ENCODE measurements at regions not wholly inside any gene's neighbourhood (a gene's known extent, or its start where the extent isn't known, plus 50 kb on each side); places are given as distances from the start of the nearest gene placed in this dataset.

DNA sequence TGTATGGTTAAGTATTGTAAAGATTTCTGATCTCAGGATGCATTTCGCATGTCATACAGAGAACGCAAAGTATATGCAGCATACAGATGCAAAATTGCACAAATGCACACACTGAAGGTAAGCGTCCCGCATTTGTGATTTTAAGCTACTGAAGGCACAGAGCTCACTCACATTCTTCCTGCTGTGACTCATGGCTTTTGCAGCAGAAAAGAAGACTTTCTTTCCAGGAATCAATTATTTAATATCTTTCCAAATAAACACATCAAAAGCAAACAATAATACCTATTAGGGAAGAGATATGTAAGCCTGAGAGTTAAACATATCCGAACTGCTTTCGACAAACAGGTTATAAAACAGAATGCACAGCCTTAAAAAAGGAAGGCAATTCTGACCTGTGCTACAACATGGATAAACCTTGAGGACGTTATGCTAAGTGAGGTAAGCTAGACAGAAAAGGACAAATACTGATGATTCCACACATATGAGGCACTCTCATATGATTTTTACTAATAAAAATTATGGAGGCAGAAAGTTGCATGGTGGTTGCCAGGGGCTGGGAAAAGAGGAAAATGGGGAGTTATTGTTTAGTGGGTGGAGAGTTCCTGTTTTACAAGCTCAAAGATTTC is 109.0 kb downstream of the TFAP2A start:
- DNase-seq (ENCODE audit: low read depth in 3 of 3) = no peak

DNA sequence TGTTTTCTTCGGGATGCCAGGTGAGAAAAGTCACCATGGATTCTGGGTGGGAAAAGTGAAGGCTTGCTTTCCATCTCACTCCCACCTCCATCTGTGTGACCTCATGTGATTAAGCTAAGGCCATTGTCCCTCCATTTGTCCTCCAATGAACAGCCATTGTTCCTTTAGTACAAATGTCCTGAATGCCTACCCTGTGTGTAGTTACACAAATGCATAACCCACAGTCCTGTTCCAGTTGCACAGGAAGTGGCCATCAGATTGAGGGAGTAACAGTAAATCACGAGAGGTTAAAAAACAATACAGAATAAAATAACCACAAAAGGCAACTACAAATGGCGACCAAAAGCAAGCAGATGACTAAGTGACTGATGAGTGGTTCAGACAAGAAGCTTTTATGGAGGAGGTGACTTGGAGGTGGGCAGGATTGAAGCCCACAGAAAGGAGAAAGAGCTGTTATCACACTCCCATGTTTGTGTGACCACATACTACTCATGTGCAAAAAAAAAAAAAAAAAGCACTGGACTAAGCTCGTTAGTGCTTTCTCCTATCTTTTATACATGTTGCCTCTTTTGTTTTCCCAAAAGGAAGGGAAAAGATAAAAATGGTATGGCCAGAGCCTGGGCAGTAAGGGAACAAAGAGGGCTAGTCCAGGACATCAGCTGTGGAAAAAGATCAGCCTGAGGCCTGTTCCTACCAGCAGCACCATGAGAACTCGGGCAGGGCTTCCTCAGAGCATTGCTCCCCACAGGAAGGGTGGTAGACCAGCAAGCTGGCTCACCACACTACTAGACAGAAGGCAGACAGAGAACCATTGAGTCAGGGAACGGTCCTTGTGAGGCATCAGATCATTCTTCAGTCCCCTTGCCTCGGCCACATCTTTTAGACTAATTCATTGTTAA is 111.0 kb downstream of the TFAP2A start:
- DNase-seq (ENCODE audit: low read depth in 3 of 3) = no peak

DNA sequence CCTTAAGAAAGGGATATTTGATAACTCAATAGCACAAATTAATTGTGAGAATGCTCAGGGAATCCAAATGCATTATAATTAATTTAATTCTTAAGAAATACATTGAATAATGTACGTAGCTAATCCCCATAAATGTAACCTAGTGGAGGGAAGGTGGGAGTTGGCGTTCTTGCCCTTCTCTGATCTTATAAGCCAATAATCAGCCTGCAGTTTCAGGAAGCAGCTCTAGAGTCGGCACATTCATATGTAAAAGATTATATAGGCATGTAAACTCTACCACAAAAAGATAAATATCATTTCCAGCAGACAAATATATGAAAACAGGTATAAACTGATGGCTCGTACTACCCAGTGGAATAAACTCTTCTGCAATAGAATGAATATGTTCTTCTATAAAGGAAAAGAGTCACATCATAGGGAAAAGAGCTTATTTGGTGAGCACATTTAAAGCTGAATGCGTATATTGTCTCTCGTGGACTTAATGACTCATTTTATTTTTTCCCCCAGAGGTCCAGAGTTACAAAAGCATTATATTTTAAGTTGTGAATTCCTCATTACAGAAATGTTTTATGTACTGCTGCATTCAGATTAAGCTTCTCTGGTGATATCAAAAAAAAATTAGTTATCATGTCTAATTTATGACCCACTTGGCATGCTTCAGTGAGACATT is 112.2 kb downstream of the TFAP2A start:
- DNase-seq (ENCODE audit: low read depth in 3 of 3) = no peak

DNA sequence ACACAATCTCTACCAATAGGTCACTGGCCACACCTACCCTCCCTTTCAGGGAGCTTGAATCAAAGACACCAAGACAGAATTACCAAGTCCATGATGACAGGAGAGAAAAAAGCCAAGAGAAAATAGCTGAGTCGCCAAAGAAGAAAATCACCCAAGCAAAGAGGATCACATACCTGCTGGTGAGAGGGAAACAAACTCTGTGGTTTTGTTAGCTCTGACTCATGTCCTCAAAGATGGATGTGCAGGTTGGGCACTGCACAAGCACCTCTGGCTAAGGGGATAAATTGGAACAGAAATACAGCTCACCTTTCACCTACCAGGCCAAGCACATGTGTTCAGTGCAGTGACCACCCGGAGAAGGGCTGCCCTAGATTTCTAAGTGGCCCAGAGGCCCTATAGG is 114.8 kb downstream of the TFAP2A start:
- DNase-seq (ENCODE audit: low read depth in 3 of 3) = no peak

DNA sequence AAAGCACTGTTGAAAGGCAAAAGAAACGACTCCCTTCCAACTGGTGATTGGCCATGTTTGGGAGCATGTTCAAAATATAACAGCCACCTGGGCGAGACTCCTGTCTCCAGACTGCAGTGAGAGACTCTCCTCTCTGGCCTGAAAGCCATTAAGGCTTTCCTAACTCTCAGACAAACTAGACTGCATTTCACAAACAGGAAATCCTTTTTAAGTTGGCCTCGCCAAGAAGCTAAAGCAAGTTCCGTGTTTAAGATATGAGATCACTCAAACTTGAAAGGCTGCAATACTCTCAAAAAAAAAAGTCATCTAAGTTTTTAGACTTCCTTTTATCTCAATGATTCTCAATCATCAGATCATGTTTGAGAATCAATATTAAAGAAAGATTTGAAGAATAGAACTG is 117.0 kb downstream of the TFAP2A start:
- DNase-seq (ENCODE audit: low read depth in 3 of 3) = no peak

DNA sequence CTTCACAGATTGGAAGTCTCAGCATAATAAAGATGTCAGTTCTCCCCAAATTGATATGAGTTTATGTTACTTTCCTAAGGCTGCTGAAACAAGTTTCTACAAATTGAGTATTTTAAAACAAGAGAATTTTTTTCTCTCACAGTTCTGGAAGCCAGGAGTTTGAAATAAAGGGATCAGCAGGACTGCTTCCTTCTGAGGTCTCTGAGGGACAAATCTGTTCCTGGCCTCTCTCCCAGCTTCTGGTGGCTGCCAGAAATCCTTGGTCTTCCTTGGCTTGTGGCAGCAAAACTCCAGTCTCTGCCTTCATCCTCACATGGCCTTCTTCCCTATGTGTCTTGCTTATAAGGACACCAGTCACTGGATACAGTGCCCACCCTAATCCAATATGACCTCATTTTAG is 136.1 kb downstream of the TFAP2A start:
- DNase-seq (ENCODE audit: low read depth in 3 of 3) = no peak

DNA sequence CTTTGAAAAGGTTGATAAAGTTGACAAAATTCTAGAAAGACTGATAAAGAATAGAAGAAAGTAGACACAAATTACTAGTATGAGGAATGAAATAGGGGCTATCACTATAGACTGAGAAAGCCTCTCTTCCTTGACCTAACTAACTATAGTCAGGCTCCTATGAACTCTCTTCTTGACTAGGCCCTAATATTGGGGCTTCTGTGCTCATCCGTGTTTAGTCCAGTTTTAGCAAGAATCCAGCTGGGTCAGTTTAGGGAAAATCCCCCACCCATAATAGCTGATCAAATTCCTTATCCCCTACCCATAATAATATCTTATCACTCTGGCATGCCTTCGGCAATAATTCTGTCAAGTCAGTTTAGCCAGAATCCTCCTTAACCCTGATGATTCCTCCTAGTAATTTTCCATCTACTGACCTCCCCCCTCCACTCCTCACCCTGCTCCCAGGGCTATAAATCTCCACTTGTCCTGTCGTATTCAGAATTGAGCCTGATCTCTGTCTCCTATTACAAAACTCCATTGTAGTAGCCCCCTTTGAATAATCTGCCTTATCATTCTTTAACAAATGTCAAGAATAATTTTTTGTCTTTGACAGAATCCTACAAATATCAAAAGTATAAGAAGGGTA is 138.1 kb downstream of the TFAP2A start:
- no peak for DNase-seq (ENCODE audit: low read depth in 3 of 3)

DNA sequence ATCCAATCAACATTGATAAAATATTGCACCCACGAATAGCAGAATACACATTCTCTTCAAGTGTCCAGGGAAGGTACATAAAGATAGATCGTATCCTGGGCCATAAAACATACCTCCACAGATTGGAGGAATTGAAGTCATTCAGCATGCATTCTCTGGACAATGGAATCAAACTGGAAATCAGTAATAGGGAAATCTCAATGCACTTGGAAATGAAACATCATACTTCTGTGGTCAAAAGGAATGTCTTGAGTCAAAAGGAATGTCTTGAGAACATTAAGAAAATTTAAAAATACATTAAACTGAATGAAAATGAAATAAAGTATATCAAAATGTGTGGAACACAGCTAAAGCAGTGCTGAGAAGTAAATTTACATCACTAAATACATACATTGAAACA is 138.8 kb downstream of the TFAP2A start:
- no peak for DNase-seq (ENCODE audit: low read depth in 3 of 3)

DNA sequence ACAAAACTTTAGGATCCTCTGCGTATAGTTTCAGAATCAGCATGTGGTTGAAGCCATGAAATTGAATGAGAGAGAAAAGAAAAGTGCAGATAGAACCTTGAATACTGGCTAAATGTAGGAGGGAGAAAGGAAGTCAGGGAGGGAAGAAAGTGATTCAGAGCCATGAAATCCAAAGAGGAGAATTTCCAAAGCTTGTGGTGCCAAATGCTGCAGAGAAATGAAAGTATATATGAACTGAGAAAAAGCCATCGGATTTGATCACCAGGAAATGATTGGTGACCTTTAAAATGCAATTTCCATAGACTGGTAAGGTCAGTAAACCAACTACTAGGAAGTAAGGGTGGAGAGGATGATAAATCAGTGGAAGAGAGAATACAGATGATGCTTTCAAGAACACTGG is 142.3 kb downstream of the TFAP2A start:
- DNase-seq (ENCODE audit: low read depth in 3 of 3) = no peak

DNA sequence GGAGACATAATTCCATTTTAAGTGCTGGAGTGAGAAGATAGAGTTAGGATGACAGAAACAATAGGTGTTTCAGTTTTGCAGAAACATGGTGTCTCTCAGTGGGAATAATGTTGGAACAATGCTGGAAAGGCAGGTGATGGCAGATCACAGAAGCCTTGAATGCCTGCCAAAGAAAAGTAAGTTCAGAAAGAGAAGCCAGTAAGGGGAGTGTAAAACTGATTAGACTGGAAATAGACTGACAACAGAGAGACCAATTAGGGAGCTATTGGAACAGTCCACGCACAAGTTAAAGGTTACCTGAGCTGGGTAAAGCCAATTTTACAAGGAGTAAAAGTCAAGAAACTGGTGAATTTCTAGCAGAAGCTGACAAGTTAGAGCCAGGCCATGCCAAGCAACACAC is 142.9 kb downstream of the TFAP2A start:
- no peak for DNase-seq (ENCODE audit: low read depth in 3 of 3)

DNA sequence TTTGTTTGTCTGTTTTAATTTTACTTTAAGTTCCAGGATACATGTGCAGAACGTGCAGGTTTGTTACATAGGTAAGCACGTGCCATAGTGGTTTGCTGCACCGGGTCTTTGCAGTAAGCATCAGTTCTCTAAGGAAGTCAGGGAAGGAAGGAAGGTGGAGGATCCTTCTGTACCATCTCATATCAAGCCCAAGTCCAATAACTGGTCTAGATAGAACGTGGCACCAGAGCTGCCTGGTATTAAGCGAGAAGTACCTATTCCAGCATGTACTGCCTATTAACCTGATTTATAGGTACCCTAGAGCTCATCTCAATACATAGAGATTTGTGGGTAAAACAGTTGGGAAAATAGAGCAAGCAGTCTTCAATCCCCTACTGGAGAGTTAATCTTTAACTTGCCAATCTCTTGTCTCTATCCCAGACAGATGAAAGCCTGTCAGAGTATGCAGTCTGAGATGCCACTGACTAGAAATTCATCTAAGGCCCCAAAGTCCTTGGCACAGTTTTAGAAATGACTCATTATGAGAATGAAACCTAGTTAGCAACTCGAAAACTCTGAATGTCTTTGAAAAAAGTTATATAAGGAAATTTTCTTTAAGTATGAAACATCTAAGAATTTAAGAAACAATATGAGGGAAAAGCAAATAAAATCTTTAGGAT is 144.9 kb downstream of the TFAP2A start:
- DNase-seq (ENCODE audit: low read depth in 3 of 3) = no peak

DNA sequence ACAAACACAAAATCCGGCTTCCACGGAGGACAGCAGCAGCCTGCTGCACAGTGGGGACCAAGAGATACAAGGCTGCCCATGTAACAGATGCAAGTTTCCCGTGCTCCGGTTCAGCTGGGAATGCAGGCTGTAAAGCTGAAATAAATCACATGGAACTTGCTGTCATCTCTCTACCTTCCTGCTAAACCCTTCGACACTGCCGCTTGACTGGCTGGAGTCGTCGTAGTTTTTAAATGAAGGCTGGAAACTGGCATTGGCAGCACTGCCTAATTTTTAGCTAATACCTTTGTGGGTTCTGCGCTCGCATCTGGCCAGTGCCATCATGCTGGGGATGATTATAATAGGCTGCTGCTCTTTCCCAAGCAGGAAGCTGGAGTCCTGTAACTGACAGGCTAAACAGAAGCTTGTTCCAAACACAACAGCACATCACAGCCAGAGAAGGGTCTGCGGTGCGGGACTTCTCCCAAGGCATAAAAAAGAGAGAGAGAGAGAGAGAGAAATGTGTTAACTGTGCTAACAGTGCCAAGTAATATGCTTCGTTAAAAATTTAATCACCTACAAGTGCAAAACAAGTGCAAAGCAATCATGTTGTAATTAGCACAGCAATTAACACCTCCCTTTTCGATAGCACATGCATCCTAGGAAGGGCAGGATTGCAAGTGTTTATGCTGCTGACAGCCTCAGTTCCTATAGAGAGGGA is 146.1 kb downstream of the TFAP2A start:
- no peak for DNase-seq (ENCODE audit: low read depth in 3 of 3)

DNA sequence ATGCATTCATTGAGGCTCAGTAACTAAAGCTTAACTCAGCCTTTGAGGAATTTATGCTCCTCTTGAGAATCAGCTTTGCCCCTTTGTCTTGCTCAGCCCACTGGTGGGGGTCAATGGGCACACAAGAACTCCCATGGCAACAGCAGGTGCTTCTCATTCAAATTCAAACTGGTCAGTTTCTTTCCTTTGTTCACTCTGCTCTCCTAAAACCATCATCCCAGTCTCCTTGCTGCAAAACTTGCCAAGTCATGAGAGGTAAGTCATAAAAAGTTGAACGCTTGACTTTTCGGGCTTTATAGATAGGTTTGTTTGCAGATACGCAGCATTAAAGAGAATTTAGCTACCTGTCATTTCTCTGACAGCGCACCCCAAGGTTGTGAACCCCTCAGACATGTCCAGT is 146.8 kb downstream of the TFAP2A start:
- no peak for DNase-seq (ENCODE audit: low read depth in 3 of 3)

DNA sequence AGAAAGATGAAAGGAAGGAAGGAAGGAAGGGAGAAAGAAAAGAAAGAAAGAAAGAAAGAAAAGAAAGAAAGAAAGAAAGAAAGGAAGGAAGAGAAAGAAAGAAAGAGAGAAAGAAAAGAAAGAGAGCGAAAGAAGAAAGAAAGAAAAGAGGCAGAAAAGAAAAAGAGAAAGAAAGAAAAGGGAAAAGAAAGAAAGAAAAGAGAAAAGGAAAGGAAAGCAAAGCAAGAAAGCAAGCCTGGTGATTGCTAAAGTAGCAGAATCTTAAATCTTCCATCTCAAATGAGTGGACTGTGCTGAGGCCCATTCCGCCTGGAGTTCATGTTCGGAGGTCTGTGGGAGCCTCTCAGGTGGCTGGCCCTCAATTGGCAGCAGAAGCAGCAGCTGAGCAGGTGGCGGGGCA is 148.4 kb downstream of the TFAP2A start:
- DNase-seq (ENCODE audit: low read depth in 3 of 3) = no peak

DNA sequence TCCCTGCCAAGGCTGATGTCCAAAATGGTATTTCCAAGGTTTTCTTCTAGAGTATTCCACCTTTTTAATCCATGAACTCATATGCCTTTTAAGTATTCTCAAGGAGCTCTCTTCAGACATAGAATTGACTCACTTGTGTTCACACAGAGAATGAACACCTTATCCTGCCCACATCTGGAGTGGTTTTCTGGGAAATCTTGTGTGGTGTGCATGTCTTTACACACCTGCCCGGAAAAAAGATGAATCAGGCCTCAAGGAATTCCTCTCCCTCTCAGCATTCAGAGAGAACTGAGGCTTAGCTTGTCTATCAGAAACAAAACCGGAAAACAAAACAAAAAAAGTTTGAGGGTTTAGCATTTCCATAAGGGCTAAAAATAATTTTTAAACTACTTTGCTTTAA is 148.8 kb downstream of the TFAP2A start:
- no peak for DNase-seq (ENCODE audit: low read depth in 3 of 3)

DNA sequence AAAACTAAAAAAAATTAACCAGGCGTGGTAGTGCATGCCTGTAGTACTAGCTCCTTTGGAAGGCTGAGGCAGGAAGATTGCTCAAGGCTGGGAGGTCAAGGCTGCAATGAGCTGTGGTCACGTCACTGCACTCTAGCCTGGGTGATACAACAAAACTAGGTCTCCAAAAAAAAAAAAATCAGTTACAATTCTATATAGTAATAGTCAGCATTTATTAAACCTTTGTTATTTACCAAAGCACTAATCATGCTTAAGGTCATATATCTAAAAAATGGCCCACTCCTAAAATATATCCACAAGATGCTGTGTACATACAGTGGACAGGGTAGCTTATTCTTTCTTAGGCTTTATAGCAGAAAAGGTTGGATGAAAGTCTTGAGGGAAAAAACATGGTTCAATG is 152.4 kb downstream of the TFAP2A start:
- DNase-seq (ENCODE audit: low read depth in 3 of 3) = no peak

DNA sequence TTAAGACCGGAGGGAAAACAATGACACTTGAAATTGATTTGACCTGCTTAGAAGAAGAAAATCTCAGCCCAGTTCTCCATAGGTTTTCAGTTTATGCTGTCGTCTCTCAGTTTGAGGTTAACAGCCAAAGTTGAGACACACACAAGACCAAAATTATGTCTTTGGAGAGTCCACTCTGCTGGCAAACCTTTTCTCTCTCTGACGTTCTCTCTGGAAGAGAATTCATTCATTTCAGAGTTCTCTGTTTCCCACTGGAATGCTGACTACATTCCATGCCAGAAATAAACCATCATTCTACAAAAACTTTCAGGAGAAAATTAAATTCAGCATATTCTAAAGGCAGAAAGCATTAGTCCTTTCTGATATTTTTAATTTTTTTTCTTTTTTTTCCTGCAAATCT is 155.2 kb downstream of the TFAP2A start:
- DNase-seq (ENCODE audit: low read depth in 3 of 3) = no peak

DNA sequence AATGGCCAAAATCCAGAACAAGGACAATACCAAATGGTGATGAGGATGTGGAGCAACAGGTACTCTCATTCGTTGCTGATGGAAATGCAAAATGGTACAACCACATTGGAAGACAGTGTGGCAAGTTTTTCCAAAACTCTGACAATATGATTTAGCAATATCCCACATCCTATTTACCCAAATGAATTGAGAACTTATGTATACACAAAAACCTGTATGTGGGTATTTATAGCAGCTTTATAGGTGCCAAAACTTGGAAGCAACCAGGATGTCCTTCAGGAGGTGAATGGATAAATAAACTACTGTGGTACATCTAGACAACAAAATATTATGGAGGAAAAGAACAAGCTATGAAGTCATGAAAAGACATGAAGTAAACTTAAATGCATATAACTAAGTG is 156.5 kb downstream of the TFAP2A start:
- DNase-seq (ENCODE audit: low read depth in 3 of 3) = no peak

DNA sequence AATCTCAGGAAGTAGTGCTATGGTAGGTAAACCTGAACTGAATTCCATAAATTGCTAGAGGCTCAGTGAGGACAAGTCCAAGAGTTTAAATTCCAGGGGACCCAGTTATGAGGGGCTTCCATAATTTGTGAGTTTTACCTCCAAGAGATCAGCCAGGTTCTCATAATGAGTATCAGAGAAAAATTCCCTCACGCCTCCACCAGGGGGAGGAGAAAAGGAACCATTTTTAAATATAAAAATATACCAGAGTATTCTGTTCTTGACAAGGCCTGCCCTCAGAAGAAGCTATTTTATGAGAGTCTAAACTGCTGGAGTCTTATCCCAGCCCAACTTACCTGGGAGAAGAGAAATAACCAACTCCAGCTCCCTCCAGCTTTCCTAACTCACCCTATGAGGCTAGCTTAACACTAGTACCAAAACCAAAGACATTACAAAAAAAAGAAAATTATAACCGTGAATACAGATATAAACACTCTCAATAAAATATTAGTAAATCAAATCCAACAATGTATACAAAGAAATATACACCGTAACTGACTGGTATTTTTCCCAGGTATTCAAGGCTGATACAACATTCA is 158.7 kb downstream of the TFAP2A start:
- no peak for DNase-seq (ENCODE audit: low read depth in 3 of 3)

DNA sequence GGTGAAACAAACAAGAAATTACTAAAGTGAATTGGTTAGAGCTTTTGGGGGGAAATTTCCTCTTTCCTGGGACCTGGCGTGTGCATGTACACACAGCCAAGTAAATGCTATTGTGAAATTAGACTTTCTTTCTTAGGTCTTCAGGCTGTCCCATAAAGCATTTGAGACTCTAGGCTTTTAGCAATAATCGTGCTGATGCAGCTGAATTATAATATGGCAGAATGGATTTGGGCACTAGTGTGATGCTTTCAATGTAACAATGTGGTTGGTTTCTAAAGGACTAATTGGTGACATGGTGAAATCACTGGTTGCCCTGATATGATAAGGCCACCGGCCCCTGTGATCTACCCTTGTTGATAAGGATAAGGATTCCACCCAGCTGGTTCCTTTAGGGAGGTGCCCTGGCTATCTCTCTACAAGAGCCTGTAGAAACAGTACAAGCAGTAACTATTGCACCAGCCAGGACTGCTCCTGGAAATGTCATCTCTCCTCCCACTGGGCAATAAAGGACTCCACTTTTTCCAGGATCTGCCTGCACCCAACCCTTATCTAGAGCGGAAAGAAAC is 164.1 kb downstream of the TFAP2A start:
- no peak for DNase-seq (ENCODE audit: low read depth in 3 of 3)
